ENCODE measurements at regions not wholly inside any gene's neighbourhood (a gene's known extent, or its start where the extent isn't known, plus 50 kb on each side); places are given as distances from the start of the nearest gene placed in this dataset.

GRCh38 chr13:73966331-73966730 lies 167.9 kb downstream of the KLF12 start:
- Histone ChIP-seq H3K9ac (peak overlapping the region in 2 of 11 experiments; percentile 37 to 44; a peak in 2 of 22 replicates), H3K36me3 (peaks cover 0 to 40% (median 7%) of the 10 kb centered on the region in 11 experiments; a peak in 9 of 22 replicates), H3K4me2 (peak overlapping the region in 10 of 11 experiments; percentile 1 to 83 (median 70); a peak in 17 of 22 replicates), H3K4me1 (peaks cover 23 to 70% (median 49%) of the 10 kb centered on the region in 10 experiments), H3K27me3 (no peaks in the 10 kb centered on the region), H3K9me3 (replicated peaks in 1 of 11) (peaks cover 22 to 58% (median 43%) of the 10 kb centered on the region in 11 experiments), H3K27ac (peak overlapping the region in 4 of 11 experiments; percentile 8 to 75 (median 65); a peak in 8 of 22 replicates), H4K20me1 (peaks cover 0 to 10% (median 0%) of the 10 kb centered on the region in 11 experiments; a peak in 3 of 22 replicates), H3K4me3 (no peak overlapping the region)
- TF ChIP-seq Cebpa-rat (IDR thresholded peaks at IDR 0.05), result no peak

GRCh38 chr13:73962284-73962683 lies 171.9 kb downstream of the KLF12 start:
- no peaks in the 10 kb centered on the region for H3K27me3 ChIP-seq
- H3K4me3 ChIP-seq, result no peak overlapping the region; a peak in 1 of 20 replicates
- peak overlapping the region in 2 of 11 experiments; percentile 54 to 80; a peak in 5 of 22 replicates for H3K4me2 ChIP-seq
- peaks cover 0 to 26% (median 3%) of the 10 kb centered on the region in 11 experiments; a peak in 6 of 22 replicates for H3K36me3 ChIP-seq
- H3K9ac ChIP-seq, result no peak overlapping the region
- H3K9me3 ChIP-seq (replicated peaks in 1 of 11), result peaks cover 17 to 40% (median 28%) of the 10 kb centered on the region in 11 experiments
- H3K27ac ChIP-seq, result no peak overlapping the region
- H4K20me1 ChIP-seq, result peaks cover 0 to 8% (median 0%) of the 10 kb centered on the region in 11 experiments; a peak in 3 of 22 replicates
- H3K4me1 ChIP-seq, result peaks cover 21 to 70% (median 35%) of the 10 kb centered on the region in 10 experiments
- TF ChIP-seq Cebpa-rat (IDR thresholded peaks at IDR 0.05), result no peak

GRCh38 chr13:73961181-73961580 lies 173.0 kb downstream of the KLF12 start:
- H3K4me2 ChIP-seq, result peak overlapping the region; percentile 50 to 90 (median 67)
- peaks cover 17 to 40% (median 28%) of the 10 kb centered on the region in 11 experiments for H3K9me3 ChIP-seq (replicated peaks in 1 of 11)
- peaks cover 17 to 70% (median 30%) of the 10 kb centered on the region in 10 experiments for H3K4me1 ChIP-seq
- TF ChIP-seq Cebpa-rat (IDR thresholded peaks at IDR 0.05), result no peak
- H3K27ac ChIP-seq, result peak overlapping the region in 10 of 11 experiments; percentile 6 to 74 (median 48); a peak in 17 of 22 replicates
- H3K36me3 ChIP-seq, result peaks cover 0 to 26% (median 3%) of the 10 kb centered on the region in 11 experiments; a peak in 6 of 22 replicates
- peak overlapping the region in 8 of 11 experiments; percentile 17 to 64 (median 47); a peak in 10 of 22 replicates for H3K9ac ChIP-seq
- H3K4me3 ChIP-seq, result peak overlapping the region in 5 of 10 experiments; percentile 6 to 30 (median 19); a peak in 6 of 20 replicates
- H4K20me1 ChIP-seq, result no peaks in the 10 kb centered on the region
- H3K27me3 ChIP-seq, result no peaks in the 10 kb centered on the region

DNA sequence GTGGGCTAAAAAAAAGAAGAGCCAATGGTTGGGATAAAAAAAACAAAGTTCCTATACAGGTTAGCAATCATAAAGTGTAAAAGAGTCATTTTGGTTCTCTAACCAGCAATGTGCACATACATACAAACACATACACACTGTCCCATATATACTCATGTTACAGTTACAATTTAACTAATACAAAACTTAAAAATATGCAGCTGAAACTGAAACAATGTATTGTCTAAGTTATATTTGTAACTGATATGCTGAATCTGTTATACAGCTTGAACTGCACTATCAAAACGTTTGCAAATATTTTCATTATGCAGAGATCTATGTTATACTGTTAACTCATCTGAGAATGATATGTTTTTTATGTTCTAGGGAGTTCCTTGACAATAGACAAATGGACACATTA lies 173.7 kb downstream of the KLF12 start:
- Histone ChIP-seq H3K36me3 (peaks cover 0 to 26% (median 3%) of the 10 kb centered on the region in 11 experiments; a peak in 6 of 22 replicates), H3K4me3 (no peak overlapping the region), H3K4me2 (peak overlapping the region in 6 of 11 experiments; percentile 54 to 90 (median 74); a peak in 11 of 22 replicates), H3K9me3 (replicated peaks in 1 of 11) (peaks cover 17 to 40% (median 28%) of the 10 kb centered on the region in 11 experiments), H3K9ac (no peak overlapping the region; a peak in 1 of 22 replicates), H3K27ac (0 out of 22 replicates have a peak overlapping the region, but pooled peaks of 1 of the 11 experiments have one; percentile 40), H3K4me1 (peaks cover 17 to 70% (median 32%) of the 10 kb centered on the region in 10 experiments), H4K20me1 (no peaks in the 10 kb centered on the region), H3K27me3 (no peaks in the 10 kb centered on the region)
- TF ChIP-seq Cebpa-rat (IDR thresholded peaks at IDR 0.05), result no peak

GRCh38 chr13:73958657-73959397 lies 175.4 kb downstream of the KLF12 start:
- peaks cover 17 to 77% (median 39%) of the 10 kb centered on the region in 10 experiments for H3K4me1 ChIP-seq
- H3K4me2 ChIP-seq, result peak overlapping the region in 2 of 11 experiments; percentile 7 to 29; a peak in 1 of 22 replicates
- H3K27me3 ChIP-seq, result no peaks in the 10 kb centered on the region
- no peaks in the 10 kb centered on the region for H4K20me1 ChIP-seq
- no peak overlapping the region for H3K4me3 ChIP-seq
- no peak overlapping the region for H3K27ac ChIP-seq
- H3K9ac ChIP-seq, result no peak overlapping the region
- peaks cover 8 to 28% (median 21%) of the 10 kb centered on the region in 11 experiments; a peak in 21 of 22 replicates for H3K9me3 ChIP-seq (replicated peaks in 1 of 11)
- TF ChIP-seq Cebpa-rat (IDR thresholded peaks at IDR 0.05), result no peak
- peaks cover 0 to 14% (median 0%) of the 10 kb centered on the region in 11 experiments; a peak in 3 of 22 replicates for H3K36me3 ChIP-seq

GRCh38 chr13:73957889-73958288 lies 176.3 kb downstream of the KLF12 start:
- Histone ChIP-seq H3K9ac (no peak overlapping the region), H3K9me3 (replicated peaks in 1 of 11) (peaks cover 6 to 22% (median 14%) of the 10 kb centered on the region in 11 experiments; a peak in 21 of 22 replicates), H3K27ac (0 out of 22 replicates have a peak overlapping the region, but pooled peaks of 1 of the 11 experiments have one; percentile 8), H4K20me1 (no peaks in the 10 kb centered on the region), H3K27me3 (no peaks in the 10 kb centered on the region), H3K4me1 (peaks cover 19 to 87% (median 48%) of the 10 kb centered on the region in 10 experiments), H3K36me3 (peaks cover 0 to 13% (median 0%) of the 10 kb centered on the region in 11 experiments; a peak in 3 of 22 replicates), H3K4me3 (no peak overlapping the region), H3K4me2 (peak overlapping the region in 2 of 11 experiments; percentile 4 to 29; a peak in 2 of 22 replicates)
- no peak for TF ChIP-seq Cebpa-rat (IDR thresholded peaks at IDR 0.05)

- peaks cover 0 to 11% (median 0%) of the 10 kb centered on the region in 11 experiments; a peak in 2 of 22 replicates for H3K36me3 ChIP-seq
- no peaks in the 10 kb centered on the region for H4K20me1 ChIP-seq
- H3K9ac ChIP-seq, result no peak overlapping the region
- H3K27me3 ChIP-seq, result no peaks in the 10 kb centered on the region
- H3K9me3 ChIP-seq (replicated peaks in 1 of 11), result peaks cover 4 to 16% (median 4%) of the 10 kb centered on the region in 11 experiments; a peak in 21 of 22 replicates
- H3K27ac ChIP-seq, result peak overlapping the region in 2 of 11 experiments; percentile 11 to 19; a peak in 3 of 22 replicates
- no peak overlapping the region for H3K4me3 ChIP-seq
- no peak for TF ChIP-seq Cebpa-rat (IDR thresholded peaks at IDR 0.05)
- peaks cover 25 to 89% (median 56%) of the 10 kb centered on the region in 10 experiments for H3K4me1 ChIP-seq
- peak overlapping the region in 5 of 11 experiments; percentile 0 to 36 (median 22); a peak in 2 of 22 replicates for H3K4me2 ChIP-seq
Observed at GRCh38 chr13:73956795-73957408, 177.3 kb downstream of the KLF12 start.

DNA sequence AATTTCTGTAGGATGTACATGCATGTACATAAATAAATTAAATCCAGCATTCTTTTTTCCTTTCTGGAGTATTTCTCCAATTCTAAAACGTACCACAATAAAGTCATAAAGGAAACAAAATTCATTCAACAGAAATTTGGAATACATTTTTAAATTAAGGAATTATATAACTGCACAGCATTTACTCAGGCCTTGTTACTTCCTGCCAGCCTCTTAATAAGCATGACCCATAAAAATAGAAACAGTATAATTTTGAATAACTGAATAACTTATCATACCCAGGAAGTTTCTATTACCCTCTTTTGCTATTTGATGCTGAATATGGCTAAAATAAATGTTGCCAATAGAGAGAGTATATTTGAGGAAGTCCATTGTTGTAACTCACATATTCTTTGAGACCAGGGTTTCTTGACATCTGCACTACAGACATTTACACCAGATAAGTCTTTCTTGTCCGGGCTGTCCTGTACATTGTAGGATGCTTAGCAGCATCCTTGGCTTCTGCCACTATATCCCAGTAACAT lies 178.2 kb downstream of the KLF12 start:
- Histone ChIP-seq H3K27ac (peak overlapping the region in 2 of 11 experiments; percentile 19 to 72; a peak in 3 of 22 replicates), H3K4me2 (peak overlapping the region in 7 of 11 experiments; percentile 0 to 36 (median 20); a peak in 10 of 22 replicates), H3K9me3 (replicated peaks in 1 of 11) (peaks cover 0 to 17% (median 0%) of the 10 kb centered on the region in 11 experiments; a peak in 5 of 22 replicates), H3K27me3 (no peaks in the 10 kb centered on the region), H4K20me1 (no peaks in the 10 kb centered on the region), H3K36me3 (peaks cover 0 to 14% (median 0%) of the 10 kb centered on the region in 11 experiments; a peak in 4 of 22 replicates), H3K4me3 (no peak overlapping the region), H3K9ac (no peak overlapping the region), H3K4me1 (peaks cover 18 to 80% (median 49%) of the 10 kb centered on the region in 10 experiments)
- TF ChIP-seq Cebpa-rat (IDR thresholded peaks at IDR 0.05), result no peak

Data from BLaER1 treated with 17β-estradiol and CSF1 and Interleukin-3, amounts not matched to agents 10 nM and 100 nM (cell line).